ENCODE measurements at regions not wholly inside any gene's neighbourhood (a gene's known extent, or its start where the extent isn't known, plus 50 kb on each side); places are given as distances from the start of the nearest gene placed in this dataset.
"Not testable (repeated sequence)": the region's sequence is repeated elsewhere in the genome, so short reads cannot be mapped to it uniquely, and the experiment has no call there.

DNA sequence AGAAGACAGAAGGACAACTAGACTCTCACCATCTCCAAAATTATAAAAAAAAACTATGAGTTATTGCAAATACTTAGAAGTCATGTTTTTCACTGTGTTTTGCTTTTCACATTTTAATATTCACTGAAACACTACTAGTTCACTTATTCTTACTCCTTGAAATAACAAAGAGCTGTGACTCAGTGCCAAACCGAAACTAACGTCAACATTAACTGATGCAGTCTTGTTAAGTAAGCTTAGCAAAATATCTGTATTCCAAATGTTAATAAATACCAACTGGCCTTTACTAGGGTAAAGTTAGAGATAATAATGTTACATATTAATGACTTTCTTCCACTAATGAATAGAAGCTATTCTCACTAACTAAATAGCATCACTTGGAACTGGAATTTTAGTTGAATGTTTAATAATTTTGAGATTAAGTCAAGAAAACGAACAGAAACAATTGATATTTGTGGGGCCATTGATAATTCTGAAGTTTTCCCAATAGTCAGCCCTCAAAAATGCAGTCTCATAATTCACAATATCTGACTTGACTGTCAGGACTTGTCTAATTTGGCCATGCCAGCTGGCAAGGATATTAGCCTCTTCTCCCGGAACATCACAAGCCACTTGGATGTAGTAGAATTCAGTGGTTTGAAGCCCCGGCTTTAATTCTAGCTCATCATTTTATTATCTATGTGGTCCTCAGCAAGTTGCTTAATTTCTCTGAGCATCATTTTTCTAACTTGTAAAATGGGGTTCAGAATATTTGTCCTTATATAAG is 230.1 kb upstream of the DDI1 start:
- no peak for DNase-seq (ENCODE audit: low read depth)

DNA sequence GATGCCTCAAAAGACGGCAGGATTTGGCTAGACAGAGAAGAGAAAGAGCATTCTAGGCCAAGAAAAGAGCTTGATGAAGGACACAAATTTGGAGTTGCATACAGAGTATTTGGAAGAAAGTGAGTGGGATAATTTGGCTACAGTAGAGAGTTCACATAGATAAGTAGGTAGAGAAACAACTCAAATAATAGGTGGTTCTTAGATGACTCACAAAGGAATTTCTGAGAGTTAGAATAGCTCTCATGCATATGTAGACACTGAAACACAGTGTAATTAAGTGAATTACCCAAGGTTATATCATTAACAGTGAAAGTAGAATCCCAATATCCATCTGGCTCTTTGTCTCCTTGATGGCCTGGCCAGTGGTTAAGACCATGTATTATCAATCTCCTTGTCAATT is 228.6 kb upstream of the DDI1 start:
- no peak for DNase-seq (ENCODE audit: low read depth)

DNA sequence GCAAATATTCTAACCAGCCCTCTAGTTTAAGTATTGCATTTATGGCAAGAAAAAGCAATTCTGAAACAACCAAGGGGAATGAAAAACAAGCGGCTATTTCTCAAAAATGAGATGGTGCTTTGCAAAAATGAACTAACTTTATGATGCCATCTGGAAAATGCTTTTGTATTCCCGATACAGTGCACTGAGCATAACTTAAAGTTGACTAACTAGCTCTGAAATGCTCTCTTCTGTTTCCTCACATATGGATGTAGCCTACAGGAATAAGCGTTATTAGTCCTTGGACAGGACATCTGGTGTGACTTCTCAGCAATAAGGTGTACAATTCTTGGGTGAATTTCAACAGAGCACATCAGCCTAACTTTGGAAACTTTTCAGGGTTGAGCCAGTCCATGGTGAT is 228.2 kb upstream of the DDI1 start:
- no peak for DNase-seq (ENCODE audit: low read depth)

DNA sequence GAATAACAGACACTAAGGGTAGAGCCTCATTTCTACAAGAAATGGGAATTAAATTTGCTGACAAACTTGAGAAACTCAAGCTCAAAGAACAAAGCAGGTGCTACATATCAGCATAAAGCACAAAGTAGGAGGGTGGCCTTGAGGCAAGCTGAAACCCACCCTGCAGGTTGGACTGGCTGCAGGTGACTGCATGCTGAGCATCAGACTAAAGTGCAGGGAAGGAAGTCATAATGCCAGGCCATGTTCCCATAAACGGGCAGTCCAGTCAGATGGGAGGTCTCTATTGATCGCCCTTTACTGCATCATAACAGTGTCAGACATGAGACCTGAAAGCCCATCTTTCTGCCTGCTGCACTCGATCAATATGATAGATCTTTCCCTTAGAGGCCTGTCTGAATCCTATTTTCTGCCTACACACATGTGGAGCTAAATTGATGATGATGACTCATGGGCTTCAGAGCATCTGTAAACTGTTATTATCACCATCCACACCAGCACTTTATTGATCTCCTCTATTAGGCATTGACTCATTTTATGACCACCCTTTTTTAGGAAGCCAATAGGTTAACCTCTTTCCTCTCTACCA is 224.5 kb upstream of the DDI1 start:
- DNase-seq (ENCODE audit: low read depth) = no peak

DNA sequence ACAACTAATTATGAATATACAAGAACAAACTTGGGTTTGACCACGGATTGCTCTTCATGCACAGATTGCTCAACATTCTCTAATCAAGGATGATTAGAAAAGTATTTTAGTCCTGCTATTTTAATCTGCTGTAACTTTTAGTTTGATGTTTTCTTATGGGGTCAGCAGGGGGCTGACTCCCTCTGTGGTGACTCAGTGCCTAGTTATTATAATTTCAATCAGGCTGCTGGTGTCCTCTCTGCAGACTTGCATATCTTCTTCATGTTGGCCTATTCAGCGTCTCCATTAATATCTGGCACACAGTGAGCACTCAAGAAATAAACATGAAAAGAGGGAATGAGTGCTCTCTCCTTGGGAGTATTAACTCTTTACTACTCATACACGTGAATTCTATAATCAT is 223.8 kb upstream of the DDI1 start:
- no peak for DNase-seq (ENCODE audit: low read depth)

DNA sequence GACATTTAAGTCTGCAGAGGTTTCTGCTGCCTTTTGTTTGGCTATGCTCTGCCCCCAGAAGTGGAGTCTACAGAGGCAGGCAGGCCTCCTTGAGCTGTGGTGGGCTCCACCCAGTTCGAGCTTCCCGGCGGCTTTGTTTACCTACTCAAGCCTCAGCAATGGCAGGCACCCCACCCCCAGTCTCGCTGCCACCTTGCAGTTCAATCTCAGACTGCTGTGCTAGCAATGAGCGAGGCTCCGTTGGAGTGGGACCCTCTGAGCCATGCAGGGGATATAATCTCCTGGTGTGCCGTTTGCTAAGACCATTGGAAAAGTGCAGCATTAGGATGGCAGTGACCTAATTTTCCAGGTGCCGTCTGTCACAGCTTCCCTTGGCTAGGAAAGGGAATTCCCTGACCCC is 216.1 kb upstream of the DDI1 start:
- not testable (repeated sequence) for DNase-seq (ENCODE audit: low read depth)

DNA sequence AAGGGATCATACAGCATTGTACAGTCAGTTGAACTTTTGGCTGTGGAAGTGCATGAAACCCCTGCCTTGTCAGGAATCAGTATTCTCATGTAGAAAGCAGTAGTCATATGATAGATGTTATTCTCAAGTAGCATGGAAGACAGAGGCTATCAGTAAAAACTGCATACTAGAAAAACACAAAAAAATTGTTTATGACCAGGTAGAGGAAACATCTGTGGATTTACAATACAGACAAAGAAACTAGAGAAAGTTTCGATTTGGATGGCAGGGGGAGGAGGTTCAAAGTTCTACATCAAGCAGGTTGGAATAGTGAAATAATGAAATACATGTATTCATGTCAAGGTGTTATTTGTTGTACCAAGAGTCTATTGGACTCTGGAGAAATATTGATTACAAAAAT is 212.3 kb upstream of the DDI1 start:
- no peak for DNase-seq (ENCODE audit: low read depth)

DNA sequence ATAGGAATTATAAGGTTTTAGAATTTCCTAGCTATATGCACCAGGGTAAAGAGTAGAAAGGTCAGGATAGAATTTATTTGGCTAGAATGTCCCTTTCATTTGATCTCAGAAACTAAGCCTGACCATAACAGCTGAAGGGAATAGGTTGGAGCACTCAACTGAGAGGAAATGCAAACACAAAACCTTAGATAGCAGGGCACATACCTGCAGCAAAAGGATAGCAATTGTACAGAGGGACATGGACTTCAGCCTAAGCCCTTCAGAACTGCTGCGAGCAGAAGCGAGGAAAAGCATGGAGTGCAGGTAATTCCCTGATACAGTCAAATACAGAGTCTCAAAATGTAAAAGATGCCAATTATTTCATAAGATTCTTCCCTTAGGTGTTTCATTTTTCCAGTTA is 211.0 kb upstream of the DDI1 start:
- no peak for DNase-seq (ENCODE audit: low read depth)

DNA sequence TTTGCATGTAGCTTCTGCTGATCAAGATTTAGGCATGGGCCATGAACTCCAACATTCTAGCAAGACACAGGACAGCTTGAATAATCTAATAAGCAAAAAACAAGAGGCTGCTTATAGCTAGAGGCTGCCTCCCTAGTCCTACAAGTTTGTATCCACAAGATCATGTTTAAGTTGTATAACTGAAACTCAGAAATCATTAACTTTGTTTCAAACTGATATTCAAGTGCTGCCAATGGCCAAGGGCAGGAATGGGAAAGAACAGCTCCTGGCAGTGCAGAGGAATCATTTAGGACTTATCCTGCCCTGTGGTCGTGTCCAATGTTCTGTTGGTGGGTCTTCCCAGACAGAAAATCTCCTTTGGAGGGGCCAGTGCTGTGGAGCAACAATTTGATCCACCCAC is 209.6 kb upstream of the DDI1 start:
- no peak for DNase-seq (ENCODE audit: low read depth)

DNA sequence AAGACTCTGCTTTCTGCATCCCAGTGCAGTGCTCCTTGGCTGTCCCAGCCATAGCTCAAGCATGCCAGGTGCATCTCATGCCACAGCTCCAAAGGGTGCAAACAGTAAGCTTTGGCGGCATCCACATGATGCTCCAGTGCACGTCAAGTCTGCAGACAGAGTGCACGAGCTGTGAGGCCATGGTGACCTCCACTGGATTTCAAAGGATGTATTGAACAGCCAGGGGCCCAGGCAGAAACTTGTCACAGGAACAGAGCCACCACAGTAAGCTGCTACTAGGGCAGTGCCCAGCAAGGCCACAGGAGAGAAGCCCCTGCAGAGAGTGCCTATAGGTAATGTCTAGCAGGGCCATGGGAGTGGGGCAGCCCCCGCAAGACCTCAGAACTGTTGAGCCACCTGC is 206.8 kb upstream of the DDI1 start:
- DNase-seq (ENCODE audit: low read depth) = no peak

DNA sequence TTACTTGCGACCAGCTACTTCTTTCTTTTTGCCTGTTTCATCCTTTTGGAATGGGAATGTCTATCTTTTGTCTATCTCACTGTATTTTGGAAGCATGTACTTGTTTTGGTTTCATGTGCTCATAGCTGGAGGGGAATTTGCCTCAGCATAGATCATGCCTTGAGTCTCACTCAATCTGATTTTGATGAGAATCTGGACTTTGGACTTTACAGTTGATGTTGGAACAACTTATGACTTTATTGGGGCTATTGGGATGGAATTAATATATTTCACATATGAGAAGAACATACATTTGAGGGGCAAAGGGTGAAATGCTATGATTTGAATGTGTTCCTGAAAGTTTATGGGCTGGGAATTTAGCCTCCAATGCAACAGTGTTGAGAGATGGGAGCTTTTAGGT is 206.2 kb upstream of the DDI1 start:
- no peak for DNase-seq (ENCODE audit: low read depth)

DNA sequence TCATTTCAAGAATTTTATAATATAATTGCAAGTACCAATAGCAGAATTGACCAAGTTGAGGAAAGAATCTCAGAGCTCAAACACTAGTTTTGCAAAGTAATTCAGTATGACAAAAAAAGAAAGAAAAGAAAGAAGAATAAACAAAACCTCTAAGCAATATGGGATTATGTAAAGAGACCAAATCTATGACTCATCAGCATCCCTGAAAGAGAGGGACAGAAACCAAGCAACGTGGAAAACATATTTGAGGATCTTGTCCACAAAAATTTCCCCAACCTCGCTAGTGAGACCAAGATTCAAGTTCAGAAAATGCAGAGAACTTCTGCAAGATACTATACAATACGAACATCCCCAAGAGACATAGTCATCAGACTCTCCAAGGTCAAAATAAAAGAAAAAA is 203.7 kb upstream of the DDI1 start:
- DNase-seq (ENCODE audit: low read depth) = no peak

DNA sequence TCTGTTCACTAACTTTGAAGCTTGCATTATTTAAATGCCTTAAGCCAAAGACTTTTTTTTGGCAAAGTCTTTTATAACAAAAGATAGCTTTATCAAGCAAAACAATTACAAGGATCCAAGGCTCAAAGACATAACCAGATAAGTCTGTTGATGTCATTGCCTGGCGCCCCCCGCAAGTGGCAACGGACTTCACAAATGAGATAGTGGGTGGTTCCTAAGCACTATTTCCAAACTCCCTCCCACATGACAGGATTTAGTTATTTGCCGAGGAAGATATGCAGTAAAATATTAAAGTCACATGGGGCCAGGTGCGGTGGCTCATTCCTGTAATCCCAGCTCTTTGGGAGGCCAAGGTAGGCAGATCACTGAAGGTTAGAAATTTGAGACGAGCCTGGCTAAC is 194.2 kb upstream of the DDI1 start:
- DNase-seq (ENCODE audit: low read depth) = no peak

DNA sequence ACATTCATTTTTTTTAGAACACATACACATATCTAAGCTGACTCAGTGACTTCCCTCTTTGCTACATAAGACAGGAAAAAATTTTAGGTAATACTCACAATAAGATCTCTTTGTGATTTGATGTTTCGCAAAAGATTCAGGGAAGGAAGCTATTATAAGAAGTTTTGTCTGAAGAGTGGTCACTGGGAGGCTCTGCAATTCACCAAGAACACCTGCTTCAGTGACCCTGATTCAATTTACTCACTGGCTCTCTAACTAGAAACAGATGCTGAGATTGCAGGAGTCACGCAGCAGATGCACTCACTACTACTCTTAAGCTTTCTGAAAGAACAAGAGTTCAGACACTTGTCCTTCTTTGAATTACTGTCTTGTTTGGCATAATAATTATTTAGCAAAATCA is 193.6 kb upstream of the DDI1 start:
- DNase-seq (ENCODE audit: low read depth) = no peak

DNA sequence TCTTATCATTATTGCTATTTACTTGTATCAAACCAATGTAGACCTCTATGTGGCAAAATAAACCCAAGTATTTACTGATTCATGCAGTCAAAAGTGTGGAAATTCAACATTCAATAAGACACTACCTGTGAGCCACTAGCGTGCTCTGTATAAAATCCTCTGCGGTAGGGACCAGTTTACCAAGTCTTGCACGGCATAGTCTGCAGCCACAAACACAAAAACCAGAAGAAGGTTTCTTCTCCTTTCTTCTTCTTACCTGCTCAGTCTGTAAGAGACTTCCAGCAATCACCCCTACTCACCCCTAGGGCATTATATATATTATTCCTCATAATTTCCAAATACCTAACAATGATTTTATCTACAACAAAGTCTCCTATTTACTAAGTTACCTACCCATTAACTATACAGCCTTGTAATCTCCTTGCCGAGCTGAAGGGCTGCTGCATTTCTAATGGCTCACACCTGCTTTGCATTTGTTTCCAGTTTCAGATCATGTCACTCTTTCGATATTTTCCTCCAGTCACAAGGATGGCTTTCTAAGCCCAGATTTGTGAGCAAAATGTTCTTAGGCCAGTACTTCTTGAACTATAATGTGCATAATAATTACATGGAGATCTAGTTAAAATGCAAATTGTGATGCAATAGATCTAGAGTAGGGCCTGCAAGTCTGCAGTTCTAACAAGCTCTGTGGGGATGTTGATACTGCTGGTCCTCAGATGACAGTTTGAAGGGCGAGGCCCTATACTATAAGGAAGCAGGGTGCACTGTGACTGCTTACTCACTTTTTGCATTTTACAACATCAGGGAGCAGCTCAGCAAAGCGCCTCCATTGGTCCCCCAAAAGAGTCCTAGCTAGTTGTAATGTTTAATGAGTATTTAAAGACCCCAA is 191.9 kb upstream of the DDI1 start:
- no peak for DNase-seq (ENCODE audit: low read depth)

DNA sequence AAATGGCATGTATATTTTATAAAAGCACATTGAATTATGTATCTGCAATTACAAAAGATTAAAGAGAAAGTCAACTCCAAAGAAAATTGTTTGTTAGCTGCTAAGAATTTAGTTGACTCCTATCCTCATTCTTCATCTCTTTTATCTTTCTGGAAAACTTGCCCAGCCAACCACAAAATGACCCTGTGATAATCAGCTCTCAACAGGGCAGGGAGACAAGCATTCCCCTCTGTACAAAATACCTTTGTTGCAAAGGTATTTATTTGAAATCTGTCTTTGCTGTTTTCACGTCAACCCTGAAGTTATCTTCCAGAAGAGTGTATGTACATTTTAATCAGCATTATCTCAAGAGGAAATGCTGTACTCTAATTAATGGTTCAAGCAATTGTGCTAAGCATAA is 191.1 kb upstream of the DDI1 start:
- no peak for DNase-seq (ENCODE audit: low read depth)

DNA sequence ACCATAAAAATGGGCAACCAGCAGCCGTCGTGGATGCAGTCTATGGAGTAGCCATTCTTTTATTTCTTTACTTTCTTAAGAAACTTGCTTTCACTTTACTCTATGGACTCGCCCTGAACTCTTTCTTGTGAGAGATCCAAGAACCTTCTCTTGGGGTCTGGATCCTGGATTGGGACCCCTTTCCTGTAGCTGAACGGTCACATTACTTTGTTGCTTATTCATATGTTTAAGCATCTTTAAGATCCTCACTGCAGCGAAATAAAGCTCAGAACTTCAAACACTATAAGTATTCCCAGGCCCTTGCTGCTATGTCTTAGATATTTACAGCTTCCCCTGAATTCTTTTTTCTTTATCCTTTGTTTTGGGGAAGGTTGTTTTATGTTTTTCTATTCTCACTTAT is 187.8 kb upstream of the DDI1 start:
- no peak for DNase-seq (ENCODE audit: low read depth)

DNA sequence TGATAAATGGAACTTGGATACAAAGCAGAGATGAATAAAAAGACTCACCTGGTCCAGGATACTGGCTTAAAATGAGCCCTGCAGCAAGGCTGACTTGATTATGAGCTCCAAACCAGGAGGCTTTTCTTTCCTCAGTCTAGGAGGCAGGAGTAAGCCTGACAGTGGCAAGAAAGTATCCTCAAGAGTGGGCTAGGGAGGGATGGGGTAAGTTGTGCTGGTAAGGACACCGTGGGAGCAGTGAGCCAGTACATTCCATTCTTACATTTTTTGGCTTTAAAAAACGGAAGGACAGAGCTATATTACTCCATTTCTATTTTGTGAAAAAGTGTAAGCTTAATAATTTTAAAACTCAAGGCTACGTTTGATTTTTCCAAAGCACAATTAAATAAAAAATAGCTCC is 187.1 kb upstream of the DDI1 start:
- DNase-seq (ENCODE audit: low read depth) = no peak

DNA sequence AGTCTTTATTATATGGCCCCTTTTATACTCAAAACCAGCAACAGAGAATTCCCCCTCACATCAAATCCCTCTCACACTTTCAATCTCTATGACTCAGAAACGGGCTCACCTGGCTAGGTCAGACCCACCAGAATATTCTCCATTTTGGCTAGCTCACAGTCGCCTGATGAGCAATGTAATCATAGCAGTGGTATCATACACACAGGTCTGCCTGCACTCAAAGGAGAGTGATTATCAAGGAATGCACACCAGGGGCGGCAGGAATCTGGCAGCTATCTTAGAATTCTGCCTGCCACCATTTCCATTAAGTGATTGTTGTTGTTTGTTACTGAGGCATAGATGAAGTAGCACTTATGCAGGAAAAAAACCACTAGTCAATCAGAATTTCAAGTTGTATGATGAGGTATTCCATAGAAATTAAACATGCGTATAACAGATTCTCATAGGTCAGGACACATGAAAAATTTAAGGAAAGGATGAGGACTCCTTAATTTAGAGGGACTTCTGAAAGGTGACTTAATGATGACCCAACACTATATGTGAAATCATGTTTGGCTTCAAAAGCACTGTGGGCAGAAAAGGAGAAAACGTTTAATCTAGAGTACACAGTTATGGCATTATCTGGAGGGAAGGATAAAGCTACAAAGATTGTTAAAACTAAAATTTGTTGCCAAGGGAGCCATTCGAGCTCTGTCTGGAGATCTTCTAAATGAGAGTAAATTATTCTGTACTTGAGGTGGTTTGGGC is 185.8 kb upstream of the DDI1 start:
- DNase-seq (ENCODE audit: low read depth) = no peak

DNA sequence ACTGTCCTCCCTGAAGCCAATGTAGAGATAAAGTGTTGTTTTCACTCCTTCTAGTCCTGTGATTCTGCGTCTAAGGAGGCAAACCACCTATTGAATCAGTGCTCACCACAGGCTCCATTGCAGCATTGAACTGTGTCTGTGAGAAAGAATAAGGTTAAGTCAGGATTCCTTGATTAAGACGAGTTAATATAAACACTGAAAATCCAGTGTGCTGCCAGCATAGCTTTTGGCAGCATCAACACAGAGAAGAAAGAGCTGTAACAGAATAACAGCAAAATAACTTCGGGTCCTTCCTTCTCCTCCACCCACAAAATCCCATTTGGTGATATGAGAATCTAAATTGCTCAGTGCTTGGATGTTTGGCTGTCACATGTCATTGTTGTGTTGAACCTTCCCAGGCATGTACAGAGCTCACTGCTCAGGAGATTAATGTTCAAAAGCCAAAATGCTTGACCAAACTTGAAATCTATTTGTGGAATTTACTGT is 185.2 kb upstream of the DDI1 start:
- DNase-seq (ENCODE audit: low read depth) = no peak

Measured in stimulated activated CD4-positive, alpha-beta T cell treated with anti-CD3 and anti-CD28 coated beads, Interleukin-2, amount 100 ng/mL, for 4 hours (primary cell).